NCI-H2196 (cell line): ENCODE measurements at regions not wholly inside any gene's neighbourhood (a gene's known extent, or its start where the extent isn't known, plus 50 kb on each side); places are given as distances from the start of the nearest gene placed in this dataset.
A peak's percentile ranks its signal among the peaks of the same experiment; 100 is the strongest.

Source experiments
- DNase-seq: peaks from one replicate; lab custom pipeline; 2025; ENCODE audit not compliant: unreplicated experiment; lab: John Stamatoyannopoulos, UW

DNA sequence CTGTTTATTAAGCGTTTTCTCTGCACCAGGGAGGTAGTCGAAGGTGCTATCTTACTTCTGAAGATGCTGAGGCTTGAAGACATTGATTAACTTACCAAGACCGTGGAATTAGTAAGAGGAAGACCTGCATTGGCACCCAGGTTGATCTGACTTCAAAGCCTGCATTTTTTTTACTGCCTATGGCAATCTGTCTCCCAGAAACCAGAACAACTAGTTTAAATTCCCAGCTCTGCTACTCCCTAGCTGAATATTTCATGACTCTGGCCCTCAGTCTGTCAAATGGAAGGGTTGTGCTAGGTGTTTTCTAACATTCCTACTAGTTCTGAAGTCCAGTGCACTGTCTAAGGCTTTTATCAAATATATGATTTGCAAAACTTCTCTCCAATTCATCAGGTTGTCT is 52.0 kb upstream of the GRAMD1B start:
- DNase-seq = no peak

DNA sequence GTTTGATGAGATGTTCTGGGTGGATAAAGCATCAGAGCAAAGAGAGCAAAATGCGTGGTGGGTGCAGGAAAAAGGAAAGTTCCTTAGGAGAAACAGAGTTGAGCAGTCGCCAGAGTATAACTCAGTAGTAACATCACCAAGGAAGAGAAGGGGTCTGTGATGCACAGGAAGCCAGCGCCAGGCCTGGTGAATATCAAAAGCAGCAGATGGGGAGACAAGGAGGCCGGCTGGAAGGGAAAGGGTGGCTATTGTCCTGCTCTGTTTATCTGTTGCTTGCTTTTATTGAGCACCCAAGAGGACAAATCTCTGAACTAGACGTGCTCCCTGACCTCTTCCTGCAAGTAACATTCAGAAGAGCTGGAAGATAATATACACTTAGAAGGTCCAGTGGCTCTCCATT is 52.7 kb upstream of the GRAMD1B start:
- no peak for DNase-seq

DNA sequence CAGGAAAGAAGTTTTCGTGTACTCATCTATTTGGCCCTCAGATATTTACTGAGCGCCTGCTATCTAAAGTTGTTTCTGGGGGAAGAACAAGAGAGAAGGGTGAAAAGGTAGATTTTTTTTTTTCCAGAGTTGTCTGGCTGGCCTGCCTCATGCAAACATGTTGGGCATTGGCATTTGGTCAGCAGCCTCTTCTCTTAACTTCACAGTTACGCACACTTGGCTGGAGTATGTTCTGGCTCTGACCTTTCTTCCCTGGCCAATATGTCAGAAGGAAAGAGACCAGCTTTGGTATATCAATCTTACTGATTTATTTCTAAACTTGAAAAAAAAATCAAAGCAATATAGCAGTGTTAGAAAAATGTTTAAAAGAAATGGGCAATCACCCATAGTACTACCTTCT is 54.2 kb upstream of the GRAMD1B start:
- DNase-seq = no peak

- DNase-seq = no peak
Measured at GRCh38 chr11:123374622-123374968, 55.5 kb upstream of the GRAMD1B start.

GRCh38 chr11:123373754-123374621 is 56.1 kb upstream of the GRAMD1B start:
- no peak for DNase-seq

- no peak for DNase-seq
Measured at GRCh38 chr11:123371506-123372297, 58.4 kb upstream of the GRAMD1B start.

- no peak for DNase-seq
Measured at GRCh38 chr11:123366924-123367323, 63.1 kb upstream of the GRAMD1B start.

GRCh38 chr11:123365955-123366354 is 64.1 kb upstream of the GRAMD1B start:
- no peak for DNase-seq

DNA sequence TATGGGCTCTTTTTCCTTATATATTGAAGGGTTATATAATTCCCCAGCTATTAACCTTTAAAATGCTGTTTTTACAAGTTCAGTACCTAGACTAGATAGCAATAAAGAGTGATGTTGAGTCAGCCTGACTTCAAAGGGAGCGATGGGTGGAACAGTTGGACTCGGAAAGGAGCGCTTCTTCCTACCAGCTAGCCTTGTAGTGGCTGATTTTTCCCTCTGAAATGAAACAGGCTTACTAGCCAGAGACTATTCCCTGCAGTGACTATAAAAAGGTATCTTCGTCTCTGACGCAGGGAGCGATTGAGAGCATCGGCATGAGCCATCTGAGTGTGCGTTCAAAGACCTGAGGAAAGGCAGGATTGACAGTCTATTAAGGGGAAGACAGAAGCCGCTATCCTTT is 66.0 kb upstream of the GRAMD1B start:
- no peak for DNase-seq

- DNase-seq = no peak
Measured at GRCh38 chr11:123363556-123363955, 66.5 kb upstream of the GRAMD1B start.

DNA sequence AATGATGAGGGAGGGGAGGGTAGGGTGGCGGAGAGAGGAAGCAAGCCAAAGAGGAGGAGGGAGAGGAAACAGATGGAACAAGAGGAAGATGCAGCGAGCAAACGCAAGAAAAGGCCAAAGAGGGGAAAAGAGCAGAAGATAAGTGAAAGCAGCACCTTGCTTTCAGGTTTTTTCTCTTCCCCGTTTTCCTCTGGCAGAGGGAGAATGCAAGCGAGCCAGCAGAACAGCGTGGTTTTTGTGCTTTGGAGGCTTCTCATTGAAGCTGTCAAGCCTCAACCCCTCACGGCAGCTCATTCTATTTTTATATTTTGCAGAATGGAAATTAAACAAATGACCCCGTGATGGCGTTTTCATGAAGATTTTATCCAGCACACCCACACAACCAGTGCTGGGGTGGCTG is 67.1 kb upstream of the GRAMD1B start:
- DNase-seq = no peak

DNA sequence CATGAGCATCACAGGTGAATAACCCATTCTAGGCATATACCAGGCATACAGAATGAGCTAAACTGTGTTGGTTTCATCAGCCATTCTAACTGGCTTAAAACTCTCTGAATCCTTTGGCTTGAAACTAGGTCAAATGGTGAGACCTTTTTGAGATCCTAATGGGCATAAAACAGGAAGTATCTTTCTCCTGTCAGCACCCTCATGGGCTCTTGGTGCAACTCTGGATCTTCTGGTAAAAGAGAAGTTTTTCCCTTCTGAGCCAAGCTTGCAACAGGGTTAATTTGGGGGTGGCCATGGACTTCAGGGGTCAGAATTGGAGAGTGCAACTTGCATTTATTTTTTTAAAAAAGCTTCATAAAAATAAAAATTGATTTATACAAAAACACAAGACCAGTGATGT is 67.9 kb upstream of the GRAMD1B start:
- DNase-seq = no peak

DNA sequence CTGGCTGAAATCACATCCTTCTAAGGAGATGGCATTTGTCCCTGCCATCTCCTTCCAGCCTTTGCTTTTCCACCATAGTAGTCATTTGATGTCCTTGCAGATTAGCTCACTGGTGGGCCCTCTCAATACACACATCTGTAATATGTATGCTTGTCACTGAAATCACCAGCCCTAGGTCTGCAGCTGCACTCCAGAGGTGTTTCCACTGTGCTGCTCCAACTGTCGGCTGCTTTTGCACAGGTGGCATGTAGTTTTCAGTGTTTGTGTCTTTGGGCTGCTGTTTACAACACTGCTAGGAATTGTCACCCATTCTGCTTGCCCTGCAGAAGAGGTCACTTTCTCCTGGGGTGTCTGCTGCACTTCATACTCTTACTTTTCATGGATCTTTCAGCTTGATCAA is 69.0 kb upstream of the GRAMD1B start:
- DNase-seq = no peak

DNA sequence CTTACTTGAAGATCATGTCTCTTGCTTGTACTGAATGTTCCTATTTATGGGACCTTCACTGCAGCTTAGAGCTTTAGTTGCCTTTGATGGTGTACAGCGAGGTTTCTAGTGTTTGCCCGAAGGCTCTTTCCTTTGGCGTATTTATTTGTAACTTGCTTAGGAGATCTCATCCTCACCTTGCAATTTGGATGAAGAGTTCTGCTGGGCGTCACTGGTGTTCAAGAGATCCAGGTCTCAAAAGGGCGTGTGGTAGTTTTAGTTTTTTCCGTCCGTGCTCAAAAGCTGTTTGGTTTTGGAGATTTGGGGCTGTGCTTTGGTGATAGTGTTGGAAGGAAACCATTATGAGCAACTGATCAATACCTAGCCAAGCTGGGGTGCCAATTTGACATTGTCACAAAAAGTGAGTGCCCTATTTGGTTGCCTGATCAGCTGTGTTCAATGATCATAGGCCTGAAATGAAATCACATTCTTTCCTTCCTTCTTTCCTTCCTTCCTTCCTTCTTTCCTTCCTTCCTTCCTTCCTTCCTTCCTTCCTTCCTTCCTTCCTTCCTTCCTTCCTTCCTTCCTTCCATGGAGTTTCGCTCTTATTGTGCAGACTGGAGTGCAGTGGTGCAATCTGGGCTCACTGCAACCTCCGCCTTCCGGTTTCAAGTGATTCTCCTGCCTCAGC is 69.7 kb upstream of the GRAMD1B start:
- DNase-seq = no peak

GRCh38 chr11:123357990-123358827 is 71.9 kb upstream of the GRAMD1B start:
- DNase-seq = peak; percentile 40

GRCh38 chr11:123357353-123357989 is 72.6 kb upstream of the GRAMD1B start:
- no peak for DNase-seq

DNA sequence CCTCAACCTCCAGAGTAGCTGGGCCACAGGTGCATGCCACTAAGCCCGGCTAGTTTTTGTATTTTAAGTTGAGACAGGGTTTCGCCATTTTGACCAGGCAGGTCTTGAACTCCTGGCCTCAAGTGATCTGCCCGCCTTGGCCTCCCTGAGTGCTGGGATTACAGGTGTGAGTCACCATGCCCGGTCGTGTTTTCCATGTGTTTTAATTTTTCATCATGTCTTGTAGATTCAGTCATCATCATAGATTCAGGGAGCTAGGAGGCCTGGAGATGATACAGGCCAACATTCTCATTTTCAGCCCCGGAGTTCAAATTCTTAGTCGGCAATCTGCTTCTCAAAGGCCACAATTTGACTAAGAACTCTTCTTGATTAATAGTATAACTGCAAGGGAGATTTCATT is 73.5 kb upstream of the GRAMD1B start:
- no peak for DNase-seq

- no peak for DNase-seq
Measured at GRCh38 chr11:123354371-123354975, 75.6 kb upstream of the GRAMD1B start.

DNA sequence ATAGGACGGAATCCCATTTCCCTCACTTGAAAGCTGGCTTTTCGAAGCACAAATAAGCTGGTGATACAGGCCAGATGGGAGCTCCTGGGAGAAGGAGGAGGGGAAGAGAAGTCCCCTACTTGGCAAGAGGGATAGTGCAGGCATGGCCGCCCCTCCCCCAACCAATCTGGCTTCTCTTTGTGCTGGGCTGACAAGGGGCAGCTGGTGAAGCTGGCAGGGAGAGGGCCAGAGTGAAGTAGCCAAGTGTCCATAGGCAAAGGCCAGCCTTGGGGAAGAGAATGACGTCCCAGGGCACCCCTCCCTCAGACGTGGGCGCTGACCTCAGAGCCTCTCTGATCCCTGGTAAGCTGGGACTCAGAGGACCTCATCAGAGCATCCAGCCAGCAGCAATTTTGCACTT is 78.7 kb upstream of the GRAMD1B start:
- peak; percentile 49 for DNase-seq

- no peak for DNase-seq
Measured at GRCh38 chr11:123349382-123349781, 80.7 kb upstream of the GRAMD1B start.
